HEK293 (cell line): ENCODE measurements at regions not wholly inside any gene's neighbourhood (a gene's known extent, or its start where the extent isn't known, plus 50 kb on each side); places are given as distances from the start of the nearest gene placed in this dataset.

Experiments
- CTCF ChIA-PET: fragments of 350-600 bp; formaldehyde crosslinking; extraction: SDS; loops from one replicate; lab custom pipeline; 2021; ENCODE audit warnings: antibody characterized with exemption; lab: Yijun Ruan, JAX
- POLR2A ChIA-PET: fragments of 300-600 bp; formaldehyde crosslinking; extraction: SDS; loops from one replicate; lab custom pipeline; 2020; ENCODE audit warnings: antibody characterized with exemption, inconsistent platforms; lab: Yijun Ruan, JAX
- H3K27ac ChIP-seq: fragments of 200-500 bp; sonication (Bioruptor generic); 2 replicates; pipeline ENCODE4 v1.5.1; 2014; ENCODE audit warnings: low read depth, low read length, control low read depth, inconsistent platforms; ENCODE audit errors: extremely low read depth
- H3K36me3 ChIP-seq, 2 experiments: fragments of 200-500 bp in 1 of 2; sonication (Bioruptor generic) in 1 of 2; 1 replicate in 1 of 2; 2 replicates in 1 of 2; pipeline ENCODE4 v1.5.1; 2014 to 2017; ENCODE audit warnings: inconsistent platforms in 2 of 2, low read length in 2 of 2; ENCODE audit not compliant: control insufficient read depth in 2 of 2, insufficient read depth in 1 of 2
- H3K4me1 ChIP-seq: fragments of 200-500 bp; sonication (Bioruptor generic); 2 replicates; pipeline ENCODE4 v1.5.1; 2014; ENCODE audit warnings: mild to moderate bottlenecking, low read length, inconsistent platforms; ENCODE audit not compliant: control insufficient read depth, insufficient read depth
- H3K4me3 ChIP-seq: 2 replicates; pipeline ENCODE4 v1.5.1; 2011; ENCODE audit warnings: low read depth, mild to moderate bottlenecking, control low read depth, low read length, moderate library complexity
- H3K9me3 ChIP-seq: fragments of 200-500 bp; sonication (Bioruptor generic); 2 replicates; pipeline ENCODE4 v1.5.1; 2014; ENCODE audit warnings: low read depth, low read length, inconsistent platforms; ENCODE audit not compliant: control insufficient read depth, insufficient read depth
- ATF2 ChIP-seq: fragments of 450-650 bp; formaldehyde crosslinking; IDR thresholded peaks from 2 replicates; pipeline ENCODE4 v1.5.1; 2016; ENCODE audit warnings: missing biosample characterization, missing genetic modification characterization, low read depth
- BCL11B ChIP-seq: fragments of 450-650 bp; formaldehyde crosslinking; IDR thresholded peaks from 2 replicates; pipeline ENCODE4 v1.5.1; 2016; ENCODE audit warnings: low read depth, missing biosample characterization, missing genetic modification characterization
- CTCF ChIP-seq: fragments of 450-650 bp; formaldehyde crosslinking; IDR thresholded peaks from 2 replicates; pipeline ENCODE4 v1.5.1; 2016; ENCODE audit warnings: missing biosample characterization, missing genetic modification characterization
- FEZF1 ChIP-seq: fragments of 450-650 bp; formaldehyde crosslinking; IDR thresholded peaks from 2 replicates; pipeline ENCODE4 v1.5.1; 2016; ENCODE audit warnings: missing biosample characterization, missing genetic modification characterization
- GFI1B ChIP-seq: fragments of 450-650 bp; formaldehyde crosslinking; IDR thresholded peaks from 2 replicates; pipeline ENCODE4 v1.5.1; 2016; ENCODE audit warnings: missing biosample characterization, missing genetic modification characterization
- HIC1 ChIP-seq: fragments of 450-650 bp; formaldehyde crosslinking; IDR thresholded peaks from 2 replicates; pipeline ENCODE4 v1.5.1; 2016; ENCODE audit warnings: missing biosample characterization, missing genetic modification characterization
- IKZF3 ChIP-seq: fragments of 450-650 bp; IDR thresholded peaks from 2 replicates; pipeline ENCODE4 v1.5.0; 2018; ENCODE audit warnings: missing biosample characterization, mild to moderate bottlenecking, missing genetic modification characterization, moderate library complexity
- PRDM2 ChIP-seq: fragments of 450-650 bp; formaldehyde crosslinking; IDR thresholded peaks from 2 replicates; pipeline ENCODE4 v1.5.1; 2016; ENCODE audit warnings: missing biosample characterization, missing genetic modification characterization, borderline replicate concordance
- PRDM4 ChIP-seq: fragments of 450-650 bp; formaldehyde crosslinking; IDR thresholded peaks from 2 replicates; pipeline ENCODE4 v1.5.1; 2017; ENCODE audit warnings: missing biosample characterization, missing genetic modification characterization
- WT1 ChIP-seq: fragments of 450-650 bp; formaldehyde crosslinking; IDR thresholded peaks from 2 replicates; pipeline ENCODE4 v1.5.1; 2016; ENCODE audit warnings: missing biosample characterization, missing genetic modification characterization
- ZBTB20 ChIP-seq: fragments of 450-650 bp; formaldehyde crosslinking; IDR thresholded peaks from 2 replicates; pipeline ENCODE4 v1.5.1; 2016; ENCODE audit warnings: missing biosample characterization, missing genetic modification characterization
- ZBTB7A ChIP-seq: fragments of 450-650 bp; formaldehyde crosslinking; IDR thresholded peaks from 2 replicates; pipeline ENCODE4 v1.5.1; 2016; ENCODE audit warnings: low read depth, missing biosample characterization, missing genetic modification characterization
- ZEB2 ChIP-seq: fragments of 450-650 bp; formaldehyde crosslinking; IDR thresholded peaks from 2 replicates; pipeline ENCODE4 v1.5.1; 2016; ENCODE audit warnings: missing biosample characterization, missing genetic modification characterization
- ZNF16 ChIP-seq: fragments of 450-650 bp; formaldehyde crosslinking; IDR thresholded peaks from 2 replicates; pipeline ENCODE4 v1.5.1; 2016; ENCODE audit warnings: low read depth, missing biosample characterization, missing genetic modification characterization
- ZNF174 ChIP-seq: fragments of 450-650 bp; formaldehyde crosslinking; IDR thresholded peaks from 2 replicates; pipeline ENCODE4 v1.5.0; 2017; ENCODE audit warnings: missing biosample characterization, mild to moderate bottlenecking, missing genetic modification characterization
- ZNF433 ChIP-seq: fragments of 450-650 bp; formaldehyde crosslinking; IDR thresholded peaks from 2 replicates; pipeline ENCODE4 v1.5.1; 2016; ENCODE audit warnings: missing biosample characterization, missing genetic modification characterization, low read depth
- ZNF501 ChIP-seq: fragments of 450-650 bp; formaldehyde crosslinking; IDR thresholded peaks from 2 replicates; pipeline ENCODE4 v1.5.1; 2016; ENCODE audit warnings: missing biosample characterization, missing genetic modification characterization
- ZNF654 ChIP-seq: fragments of 450-650 bp; formaldehyde crosslinking; IDR thresholded peaks from 2 replicates; pipeline ENCODE4 v1.5.1; 2016; ENCODE audit warnings: low read depth, missing biosample characterization, missing genetic modification characterization
- ZXDB ChIP-seq: fragments of 450-650 bp; formaldehyde crosslinking; IDR thresholded peaks from 2 replicates; pipeline ENCODE4 v1.5.1; 2016; ENCODE audit warnings: missing biosample characterization, missing genetic modification characterization

GRCh38 chr17:12445331-12445730, 220.4 kb upstream of the MYOCD start:
- H3K9me3 ChIP-seq = no peaks in the 10 kb centered on the region; the same call in 1 of the 2 replicates
- ChIA-PET CTCF (interaction anchor here (0.8 to 1.0 kb wide), 2 partner anchors 32 to 297 kb away, joined by 3 to 4 read pairs; no protein-coding TSS in a partner anchor), POLR2A (no interaction called here)
- H3K4me3 ChIP-seq = no peak overlapping the region
- no peak for TF ChIP-seq GFI1B (tag by site-specific recombination)
- TF ChIP-seq WT1 = no peak
- no peak for TF ChIP-seq ZNF433 (tag by site-specific recombination)
- no peak for TF ChIP-seq IKZF3
- TF ChIP-seq PRDM2 (tag by site-specific recombination) = no peak
- no peak for TF ChIP-seq ATF2 (tag by site-specific recombination)
- no peak for TF ChIP-seq ZBTB20 (tag by site-specific recombination)
- TF ChIP-seq BCL11B (tag by site-specific recombination) = no peak
- no peak for TF ChIP-seq ZNF16
- TF ChIP-seq HIC1 = no peak
- no peak for TF ChIP-seq ZEB2 (tag by site-specific recombination)
- no peak for TF ChIP-seq ZBTB7A (tag by site-specific recombination)
- TF ChIP-seq CTCF (tag by site-specific recombination) = no peak
- TF ChIP-seq PRDM4 (tag by site-specific recombination) = no peak
- TF ChIP-seq ZNF501 (tag by site-specific recombination) = no peak
- TF ChIP-seq ZNF174 (tag by site-specific recombination) = no peak
- TF ChIP-seq ZXDB (tag by site-specific recombination) = no peak
- no peak for TF ChIP-seq FEZF1 (tag by site-specific recombination)
- no peak for TF ChIP-seq ZNF654
- no peak overlapping the region for H3K27ac ChIP-seq
- H3K4me1 ChIP-seq = no peaks in the 10 kb centered on the region
- H3K36me3 ChIP-seq = no peaks in the 10 kb centered on the region
